NCI-H460 (cell line): ENCODE measurements at regions not wholly inside any gene's neighbourhood (a gene's known extent, or its start where the extent isn't known, plus 50 kb on each side); places are given as distances from the start of the nearest gene placed in this dataset.

Experiments used
- DNase-seq: peaks from one replicate; pipeline ENCODE4 v3.0.0-alpha.2; 2016; ENCODE audit warnings: low read depth; ENCODE audit errors: extremely low read depth

DNA sequence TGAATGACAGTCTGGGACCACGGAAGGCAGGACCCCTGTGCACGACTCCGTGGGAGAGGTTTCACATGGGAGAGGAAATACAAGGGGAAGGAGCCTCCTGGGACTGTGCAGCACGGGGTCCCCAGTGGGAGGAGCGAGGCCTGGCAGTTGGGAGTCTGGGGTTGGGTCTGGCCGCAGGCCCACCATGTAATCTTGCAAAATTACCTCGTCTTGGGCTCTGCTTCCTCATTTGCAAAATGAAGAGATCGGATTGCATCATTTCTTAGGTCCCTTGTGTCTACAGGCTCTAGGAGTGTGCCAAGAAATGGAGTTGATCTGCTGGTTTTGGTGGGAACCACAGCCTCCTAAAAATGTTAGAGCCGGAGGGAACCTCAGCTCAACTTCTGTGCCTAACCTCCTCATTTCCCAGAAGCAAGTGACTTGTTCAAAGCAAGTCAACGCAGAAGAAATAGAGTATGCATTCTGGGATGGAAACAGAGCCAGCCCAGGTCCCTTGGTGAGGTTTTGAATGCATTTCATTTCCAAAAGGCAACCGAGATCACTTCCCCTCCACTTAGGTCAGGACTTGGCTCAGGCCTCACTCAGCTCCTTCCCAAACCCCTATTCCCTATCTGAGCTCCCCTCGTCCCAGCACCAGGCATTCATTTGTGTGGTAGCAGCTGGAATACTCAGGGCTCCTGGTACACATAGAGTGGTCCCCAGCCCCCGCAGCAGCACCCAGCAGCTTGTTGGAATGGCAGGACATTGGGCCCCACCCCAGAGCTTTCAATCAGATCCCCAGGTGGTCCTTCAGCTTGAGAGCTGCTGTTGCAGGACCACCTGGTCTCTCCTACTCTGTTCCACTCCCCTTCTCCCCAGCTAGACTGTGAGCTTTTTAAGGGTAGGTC lies 267.7 kb downstream of the XXYLT1 start:
- no peak for DNase-seq

DNA sequence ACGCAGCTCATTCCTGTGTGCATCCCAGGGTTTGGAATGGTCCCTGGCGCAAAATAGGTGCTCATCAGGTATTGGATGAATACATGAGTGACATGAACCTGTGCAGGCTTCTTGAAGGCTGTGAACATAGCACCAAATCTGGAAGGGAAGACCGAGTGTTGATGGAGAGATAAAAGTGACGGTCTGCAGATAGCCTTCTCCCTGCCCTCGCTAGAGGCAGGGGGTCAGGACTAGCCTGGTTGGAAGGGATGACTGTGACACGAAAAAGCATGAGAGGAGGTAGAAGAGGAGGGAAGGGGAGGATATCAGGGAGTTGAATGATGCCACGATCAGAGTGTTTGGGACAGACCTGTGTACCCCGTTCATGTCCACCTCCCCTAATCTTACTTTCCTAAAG lies 267.1 kb downstream of the XXYLT1 start:
- no peak for DNase-seq

DNA sequence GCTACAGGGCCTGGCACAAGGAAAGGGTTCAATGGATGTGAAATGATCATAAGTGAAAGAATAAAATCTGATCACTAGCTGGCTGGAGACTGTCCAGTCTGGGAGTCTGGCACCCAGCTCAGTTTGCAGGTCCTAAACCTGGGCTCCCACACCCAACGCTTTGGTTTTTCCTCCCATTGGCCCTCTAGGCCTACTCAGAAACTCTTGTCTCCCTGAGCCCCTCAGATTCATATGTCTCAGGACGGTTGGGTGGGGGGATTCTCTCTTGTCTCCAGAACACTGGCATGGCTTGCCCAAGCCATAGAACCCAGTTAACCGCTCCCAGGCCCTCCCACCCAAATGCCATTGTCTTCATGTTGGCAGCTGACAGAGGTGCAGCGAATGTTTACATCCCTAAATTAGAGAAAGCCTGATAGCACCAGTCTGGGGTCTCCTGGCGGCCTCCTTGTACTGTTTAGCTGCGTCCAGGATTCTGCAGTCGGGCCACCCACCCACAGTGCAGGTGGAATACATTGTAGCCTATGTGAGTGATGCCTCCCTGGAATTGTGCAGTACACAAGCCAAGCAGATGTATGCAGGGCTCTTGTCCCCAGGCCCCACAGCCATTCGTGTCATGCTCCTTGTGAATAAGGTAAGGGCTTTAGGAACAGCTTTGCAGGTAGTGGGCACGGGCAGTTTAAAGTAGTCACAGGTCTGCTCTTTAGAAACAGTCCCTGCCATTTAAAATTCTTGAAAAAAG lies 266.3 kb downstream of the XXYLT1 start:
- no peak for DNase-seq

DNA sequence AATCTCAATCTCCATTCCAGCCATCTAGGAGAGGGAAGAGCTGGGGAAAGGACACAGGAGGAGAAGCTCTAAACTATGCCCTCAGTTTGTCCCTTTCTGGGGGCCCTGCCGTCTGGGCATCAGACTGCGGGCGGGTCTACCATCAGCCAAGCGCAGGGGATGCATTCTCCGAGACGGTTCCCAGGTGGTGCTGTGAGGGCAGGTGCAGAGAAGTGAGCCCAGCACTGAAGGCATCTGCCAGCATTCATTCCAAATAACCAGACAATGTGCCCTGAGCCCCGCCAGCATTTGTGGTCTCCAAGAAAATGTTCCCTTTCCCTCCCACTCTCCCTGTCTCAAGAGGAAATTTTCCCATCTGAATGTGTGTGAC lies 265.7 kb downstream of the XXYLT1 start:
- no peak for DNase-seq

DNA sequence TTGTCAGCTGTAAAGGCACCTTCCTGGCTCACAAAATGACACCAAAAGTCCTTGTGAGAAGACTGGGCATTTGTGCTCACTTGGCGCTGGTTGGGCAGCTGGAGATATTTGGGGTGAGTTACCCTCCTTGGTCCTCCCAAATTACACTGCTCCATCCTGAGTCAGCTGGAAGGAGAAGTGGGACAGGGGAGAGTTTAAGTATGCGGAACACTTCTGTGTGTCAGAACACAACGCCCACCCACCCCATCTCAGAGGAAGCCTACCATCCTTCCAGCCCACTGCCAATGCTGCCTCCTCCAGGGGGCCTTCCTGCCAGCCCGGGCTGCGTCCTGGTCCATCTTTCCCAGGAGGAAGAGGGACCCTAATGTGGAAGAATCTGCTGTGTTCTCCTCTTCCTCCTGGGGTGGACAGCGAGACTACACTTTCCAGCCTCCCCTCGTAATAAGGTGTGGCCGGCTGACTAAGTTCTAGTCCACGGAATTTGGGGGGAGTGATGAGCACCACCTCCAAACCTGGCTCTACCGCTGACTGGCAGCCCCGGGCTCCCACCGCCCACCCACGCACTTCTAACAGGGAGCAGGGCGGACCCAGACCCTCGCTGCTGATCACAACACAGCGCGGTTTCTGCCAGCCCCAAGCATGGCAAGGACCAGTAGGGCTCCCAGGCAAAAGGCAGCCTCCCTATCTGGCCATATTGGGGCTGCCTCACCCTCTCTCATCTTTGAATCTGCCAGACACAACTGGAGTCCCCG lies 265.0 kb downstream of the XXYLT1 start:
- DNase-seq = no peak

DNA sequence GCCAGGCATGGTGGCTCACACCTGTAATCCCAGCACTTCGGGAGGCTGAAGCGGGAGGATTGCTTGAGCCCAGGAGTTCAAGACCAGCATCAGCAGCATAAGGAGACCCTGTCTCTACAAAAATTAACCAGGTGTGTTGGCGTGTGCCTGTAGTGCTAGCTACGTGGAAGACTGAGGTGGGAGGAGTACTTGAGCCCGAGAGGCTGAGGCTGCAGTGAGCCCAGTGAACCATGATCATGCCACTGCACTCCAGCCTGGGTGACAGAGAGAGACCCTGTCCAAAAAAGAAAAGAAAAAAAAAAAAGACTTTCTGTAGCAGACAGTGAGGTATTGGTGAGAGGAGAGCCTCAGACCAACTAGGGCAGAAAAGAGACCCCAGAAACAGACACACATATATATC lies 263.8 kb downstream of the XXYLT1 start:
- DNase-seq = no peak

DNA sequence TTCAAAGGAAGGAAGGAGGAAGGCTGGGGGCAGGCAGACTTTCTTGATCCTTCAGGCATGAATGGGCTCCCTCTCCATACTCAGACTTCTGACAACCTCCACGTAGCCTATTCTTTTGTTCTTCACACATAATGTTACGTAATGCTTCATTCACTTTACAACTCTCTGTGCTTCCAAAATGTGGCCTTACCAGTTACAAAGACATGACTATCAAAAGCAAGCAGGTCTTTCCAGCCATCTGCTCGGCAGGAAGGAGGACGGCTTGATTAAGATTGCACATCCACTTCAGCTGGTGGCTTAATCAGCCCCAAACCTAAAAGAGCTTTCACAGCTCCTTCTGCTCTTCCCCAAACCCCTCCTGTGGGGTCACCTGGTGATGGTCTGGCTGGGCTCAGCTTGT lies 263.2 kb downstream of the XXYLT1 start:
- DNase-seq = no peak

DNA sequence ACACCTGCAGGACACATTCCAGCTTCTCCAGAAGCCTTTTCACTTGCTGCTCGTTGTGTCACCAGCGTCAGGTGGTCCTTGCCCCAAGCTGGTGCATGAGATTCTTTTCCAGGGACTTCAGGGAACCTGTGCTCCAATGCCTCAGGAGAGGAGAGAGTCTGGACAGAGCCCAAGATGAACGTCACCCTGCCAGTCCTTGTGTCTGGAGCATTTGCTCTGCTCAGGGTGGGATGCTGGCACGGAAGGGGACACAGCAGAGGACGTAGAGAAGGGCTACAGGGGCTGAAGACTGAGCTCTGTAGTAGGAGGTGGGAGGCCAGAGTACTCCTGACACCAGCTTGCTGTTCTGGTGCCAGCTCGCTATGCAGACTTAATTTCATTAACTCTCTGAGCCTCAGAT lies 262.1 kb downstream of the XXYLT1 start:
- DNase-seq = no peak

DNA sequence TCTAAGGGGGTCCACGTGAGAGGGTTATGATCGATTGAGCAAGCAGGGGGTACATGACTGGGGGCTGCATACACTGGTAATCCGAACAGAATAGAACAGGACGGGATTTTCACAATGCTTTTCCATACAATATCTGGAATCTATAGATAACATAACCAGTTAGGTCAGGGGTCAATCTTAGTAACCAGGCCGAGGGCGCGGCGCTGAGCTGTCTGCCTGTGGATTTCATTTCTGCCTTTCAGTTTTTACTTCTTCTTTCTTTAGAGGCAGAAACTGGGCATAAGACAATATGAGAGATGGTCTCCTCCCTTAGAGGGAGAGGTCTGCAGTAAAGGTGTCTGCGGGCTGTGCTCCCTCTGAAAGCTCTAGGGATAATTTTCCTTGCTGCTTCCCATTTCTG lies 261.3 kb downstream of the XXYLT1 start:
- DNase-seq = no peak

DNA sequence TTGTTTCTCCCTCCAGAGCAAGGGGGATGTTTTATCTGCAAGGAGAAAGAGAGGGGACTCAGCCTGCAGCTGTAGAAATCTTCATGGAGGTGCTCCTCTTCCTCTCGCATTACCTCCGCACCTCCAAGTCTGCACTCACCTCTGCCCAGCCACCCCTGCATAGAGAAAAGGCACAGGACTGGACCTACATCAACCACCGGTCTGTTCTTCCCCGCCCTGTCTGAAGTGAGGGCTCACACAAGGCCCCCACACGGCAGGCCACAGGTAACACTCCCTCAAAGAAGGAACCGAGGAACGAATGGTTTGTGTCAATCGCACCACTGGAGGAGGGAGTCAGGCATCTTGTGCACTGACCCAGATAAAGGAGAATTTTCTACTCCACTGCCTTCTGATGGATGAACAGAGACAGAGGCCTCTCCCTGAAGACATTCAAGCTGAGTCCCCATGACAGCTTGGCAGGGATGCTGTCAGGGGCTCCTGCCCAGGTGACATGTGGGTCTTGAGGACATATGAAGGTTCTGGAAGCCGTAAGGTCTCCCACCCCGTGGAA lies 260.3 kb downstream of the XXYLT1 start:
- no peak for DNase-seq

DNA sequence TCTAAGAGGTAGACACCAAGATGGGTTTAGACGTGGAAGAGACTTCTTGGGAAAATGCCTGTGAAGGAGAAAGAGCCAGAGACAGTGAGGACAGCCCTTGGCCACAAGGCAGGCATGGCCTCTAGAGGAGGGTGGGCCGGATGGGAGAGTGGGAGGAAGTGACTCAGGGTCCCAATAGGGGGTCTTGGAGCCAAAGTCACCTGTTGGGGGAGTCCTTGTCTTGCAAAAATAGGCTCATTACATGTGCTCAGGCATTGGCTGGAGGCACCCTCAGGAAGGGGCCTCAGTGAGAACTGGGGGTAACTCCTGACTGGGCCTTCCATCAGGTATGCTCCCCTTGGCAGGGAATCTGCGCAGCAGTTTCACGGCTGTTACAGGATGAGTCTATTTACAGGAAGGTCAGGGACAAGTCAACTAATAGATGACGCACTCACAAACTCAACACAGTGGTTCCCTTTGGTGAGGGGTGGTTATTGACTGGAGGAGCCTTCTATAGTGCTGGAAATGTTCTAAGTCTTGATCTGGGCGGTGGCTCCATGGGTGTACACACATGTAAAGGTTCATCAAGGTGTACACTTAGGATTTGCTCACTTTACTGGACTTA lies 259.6 kb downstream of the XXYLT1 start:
- DNase-seq = no peak

DNA sequence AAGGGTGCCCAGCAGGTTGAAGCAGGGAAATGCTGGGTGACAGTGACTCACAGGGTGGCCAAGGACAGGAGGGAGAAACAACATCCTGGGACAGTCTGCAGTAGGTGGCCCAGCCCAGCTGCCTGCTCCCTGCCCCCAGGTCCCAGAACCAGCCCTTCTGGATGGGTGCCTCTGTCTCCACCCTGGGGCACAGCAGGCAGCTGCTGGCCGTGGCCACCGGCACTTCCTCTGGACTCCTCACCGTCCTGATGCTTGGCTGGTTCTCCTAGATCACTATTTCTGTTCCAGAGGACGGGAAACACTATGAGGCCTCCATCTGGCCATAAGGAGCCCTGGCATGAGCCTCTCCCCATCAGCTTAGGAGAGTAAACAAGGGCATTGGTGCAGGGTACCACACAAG lies 258.9 kb downstream of the XXYLT1 start:
- no peak for DNase-seq

DNA sequence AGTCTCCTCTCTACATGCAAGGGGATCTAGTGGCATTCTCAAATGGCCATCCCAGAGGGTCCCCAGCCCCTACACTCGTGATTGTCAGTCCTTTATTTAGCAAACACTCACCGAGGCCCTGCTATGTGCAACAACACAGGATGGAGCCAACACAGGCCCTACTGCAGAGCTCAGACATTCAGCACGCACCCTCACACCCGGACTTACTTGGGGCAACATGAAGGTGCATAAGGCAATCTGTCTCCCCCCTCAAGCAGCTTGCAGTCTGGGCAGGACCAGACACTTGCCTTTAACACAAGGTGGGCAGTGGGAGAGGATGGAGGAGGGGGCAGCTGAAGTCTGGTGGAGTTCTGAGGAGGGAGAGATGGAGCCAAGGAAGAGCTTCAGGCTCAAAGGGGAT lies 258.4 kb downstream of the XXYLT1 start:
- no peak for DNase-seq

DNA sequence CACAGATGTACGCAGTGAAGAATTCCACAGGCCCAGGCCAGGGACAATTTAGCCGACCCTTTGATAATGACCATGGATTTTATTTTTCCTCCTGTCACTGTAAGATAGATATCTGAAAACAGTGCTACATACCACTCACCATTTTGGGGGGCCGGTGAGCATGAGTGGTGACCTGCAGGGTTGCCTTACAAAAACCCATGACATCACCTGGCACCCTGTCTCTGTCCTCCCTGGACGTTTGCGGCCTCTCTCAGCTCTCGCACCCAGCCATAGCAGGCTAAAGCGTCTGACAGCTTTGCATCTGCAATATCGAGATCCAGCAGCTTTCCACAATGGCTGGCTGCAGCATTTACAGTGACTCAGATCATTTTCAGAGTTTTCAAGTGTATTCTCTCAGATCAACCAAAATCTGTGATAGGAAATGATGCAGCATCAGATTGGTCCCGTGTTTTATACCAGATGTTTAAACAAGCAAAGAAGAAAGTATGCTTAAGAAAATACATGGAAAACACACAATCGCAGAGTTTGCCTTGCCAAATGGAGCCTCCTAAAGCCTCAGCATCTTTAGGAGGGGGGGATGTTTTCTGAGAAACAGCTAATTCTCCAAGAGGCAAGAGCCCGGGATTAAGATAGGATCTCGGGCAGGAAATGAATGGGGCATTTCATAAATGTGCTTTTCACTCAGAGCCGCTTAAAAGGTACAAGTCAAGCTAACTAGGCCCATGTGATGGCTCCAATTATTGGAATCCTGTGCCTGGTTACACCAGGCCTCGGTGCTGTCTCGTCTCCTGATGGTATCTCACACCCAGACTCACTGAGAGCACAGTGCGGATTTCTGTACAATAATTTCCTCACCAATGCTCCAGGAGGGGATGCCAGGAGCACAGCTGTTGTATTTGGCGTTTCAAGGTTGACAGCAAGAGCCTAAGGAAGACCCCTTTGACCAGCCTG lies 257.3 kb downstream of the XXYLT1 start:
- DNase-seq = no peak

DNA sequence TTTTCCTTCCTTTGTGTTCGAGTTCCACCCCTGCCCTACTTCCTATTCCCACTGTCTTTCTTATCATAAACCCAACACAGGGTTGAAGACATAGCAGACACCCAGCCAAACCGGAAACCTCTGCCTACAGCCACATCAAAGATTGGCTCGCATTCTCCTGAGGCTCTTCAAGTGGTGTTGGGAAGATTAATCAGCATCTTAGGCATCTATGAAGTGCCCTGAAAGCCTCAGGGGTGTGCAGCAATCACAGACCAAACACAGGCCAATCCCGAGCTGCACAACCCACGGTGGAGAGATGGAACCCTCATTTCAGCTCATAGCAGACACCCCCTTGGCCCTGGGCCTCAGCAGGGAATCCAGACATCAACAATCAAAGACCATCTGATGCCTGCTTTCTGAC lies 255.9 kb downstream of the XXYLT1 start:
- no peak for DNase-seq

DNA sequence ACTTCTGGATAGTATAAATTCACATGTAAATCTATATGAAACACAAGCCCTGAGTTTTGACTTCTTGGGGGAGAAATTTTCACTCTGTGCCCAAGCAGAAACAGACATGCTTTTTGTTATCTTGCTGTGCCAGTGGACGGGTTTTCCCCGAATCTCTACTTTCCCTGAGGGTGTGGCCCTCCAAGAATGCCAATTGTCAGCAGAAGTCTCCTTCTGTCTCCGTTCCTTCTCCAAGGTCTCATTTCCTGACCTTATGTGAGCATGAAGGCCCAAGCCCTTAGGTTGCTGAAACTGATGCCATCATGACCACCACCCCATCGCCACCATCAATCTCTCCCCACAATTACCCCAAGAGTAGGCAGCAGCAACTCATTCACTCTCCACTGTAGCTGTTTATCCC lies 253.8 kb downstream of the XXYLT1 start:
- no peak for DNase-seq
